MG63 (cell line): ENCODE measurements at regions not wholly inside any gene's neighbourhood (a gene's known extent, or its start where the extent isn't known, plus 50 kb on each side); places are given as distances from the start of the nearest gene placed in this dataset.
"Not testable (repeated sequence)": the region's sequence is repeated elsewhere in the genome, so short reads cannot be mapped to it uniquely, and the experiment has no call there.

Experiments
- DNase-seq: peaks from one replicate; pipeline ENCODE4 v3.0.0-alpha.2; 2020
- H3K27me3 ChIP-seq: fragments of 250-450 bp; sonication (Bioruptor Pico); 2 replicates; pipeline ENCODE4 v1.5.1; 2020; ENCODE audit warnings: mild to moderate bottlenecking, moderate library complexity
- H3K36me3 ChIP-seq: fragments of 250-450 bp; sonication (Bioruptor Pico); 2 replicates; pipeline ENCODE4 v1.5.1; 2020; ENCODE audit warnings: mild to moderate bottlenecking, moderate library complexity
- H3K4me3 ChIP-seq: fragments of 250-450 bp; sonication (Bioruptor Pico); 2 replicates; pipeline ENCODE4 v1.5.1; 2020; ENCODE audit warnings: mild to moderate bottlenecking, moderate library complexity
- H3K9me3 ChIP-seq: fragments of 250-450 bp; sonication (Bioruptor Pico); 2 replicates; pipeline ENCODE4 v1.5.1; 2020; ENCODE audit warnings: mild to moderate bottlenecking, moderate library complexity

DNA sequence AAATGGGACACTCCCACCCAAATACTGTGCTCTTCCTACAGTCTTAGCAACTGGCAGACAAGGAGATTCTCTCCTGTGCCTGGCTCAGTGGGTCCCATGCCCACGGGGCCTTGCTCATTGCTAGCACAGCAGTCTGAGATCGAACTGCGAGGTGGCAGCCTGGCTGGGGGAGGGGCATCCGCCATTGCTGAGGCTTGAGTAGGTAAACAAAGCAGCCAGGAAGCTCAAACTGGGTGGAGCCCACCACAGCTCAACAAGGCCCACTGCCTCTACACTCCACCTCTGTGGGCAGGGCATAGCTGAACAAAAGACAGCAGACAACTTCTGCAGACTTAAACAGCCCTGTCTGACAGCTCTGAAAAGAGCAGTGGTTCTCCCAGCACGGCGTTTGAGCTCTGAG, 174.8 kb downstream of the COL12A1 start:
- not testable (repeated sequence) for H3K36me3 ChIP-seq, DNase-seq, H3K27me3 ChIP-seq, H3K4me3 ChIP-seq, H3K9me3 ChIP-seq

DNA sequence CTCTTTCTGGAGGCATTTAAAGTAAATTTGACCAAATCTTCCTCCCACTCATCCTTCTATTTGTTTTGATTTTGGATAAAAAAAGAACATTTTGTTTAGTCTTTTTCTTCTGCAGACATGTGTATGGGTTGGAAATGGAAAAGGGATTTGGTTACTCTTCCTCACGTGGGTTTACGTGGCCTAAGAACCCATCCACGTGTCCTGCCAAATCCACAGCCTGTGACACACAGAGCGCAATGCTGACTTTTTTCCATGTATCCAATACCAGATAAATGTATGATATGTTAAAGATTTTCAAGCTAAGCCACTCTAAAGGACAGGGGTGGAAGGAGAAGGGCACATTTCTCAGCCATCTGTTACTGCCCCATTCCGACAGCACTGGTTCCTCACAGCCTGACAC, 176.5 kb downstream of the COL12A1 start:
- no peak for DNase-seq
- H3K27me3 ChIP-seq = no peaks in the 10 kb centered on the region

DNA sequence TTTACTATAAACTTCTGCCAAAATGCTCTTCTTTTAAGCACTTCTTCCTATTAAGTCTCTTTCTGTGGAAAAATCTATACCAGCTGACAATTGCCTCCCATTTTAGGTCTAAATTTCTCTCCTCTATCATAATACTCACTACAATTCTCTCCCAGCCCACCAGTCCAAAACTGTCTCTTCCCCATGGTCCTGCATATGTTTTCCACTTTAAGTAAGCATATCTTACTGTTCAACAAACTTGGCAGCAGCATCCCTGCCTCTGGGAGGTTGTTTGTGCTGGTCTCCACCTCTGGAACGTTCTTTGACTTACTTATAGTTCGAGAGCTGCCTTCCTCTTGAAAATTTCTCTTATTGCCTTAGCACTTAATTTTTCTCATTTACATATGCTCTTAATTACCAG, 180.5 kb downstream of the COL12A1 start:
- Histone ChIP-seq H3K27me3 (no peaks in the 10 kb centered on the region), H3K36me3 (no peaks in the 10 kb centered on the region), H3K9me3 (no peaks in the 10 kb centered on the region), H3K4me3 (no peak overlapping the region)
- no peak for DNase-seq

More for the DNA sequence above, 176.5 kb downstream of the COL12A1 start:
- Histone ChIP-seq H3K4me3 (no peak overlapping the region), H3K36me3 (no peaks in the 10 kb centered on the region), H3K9me3 (no peaks in the 10 kb centered on the region)

- no peaks in the 10 kb centered on the region for H3K36me3 ChIP-seq
- DNase-seq = no peak
- no peak overlapping the region for H3K4me3 ChIP-seq
- H3K9me3 ChIP-seq = no peaks in the 10 kb centered on the region
- no peaks in the 10 kb centered on the region for H3K27me3 ChIP-seq
These were observed 181.0 kb downstream of the COL12A1 start for GRCh38 chr6:75024828-75025227.

DNA sequence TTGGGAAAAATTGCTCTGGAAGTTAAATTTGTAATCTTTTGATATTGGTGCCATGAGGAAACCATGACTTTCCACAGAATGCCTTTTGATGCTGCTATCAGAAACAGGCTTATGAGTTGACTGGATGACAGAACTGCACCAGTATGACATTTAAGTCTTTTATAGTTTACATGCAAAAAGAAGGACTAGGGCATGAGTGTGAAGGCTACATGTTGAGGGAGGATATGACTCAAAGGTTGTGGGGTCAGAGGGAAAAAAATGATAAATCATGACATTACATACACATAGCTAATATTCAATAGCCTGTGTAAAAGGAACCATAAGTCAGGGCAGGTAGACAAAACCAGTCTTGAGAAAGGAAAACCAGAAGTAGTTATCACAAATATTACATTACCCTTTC, 182.2 kb downstream of the COL12A1 start:
- DNase-seq = no peak
- Histone ChIP-seq H3K9me3 (no peaks in the 10 kb centered on the region; the same call in 1 of the 2 replicates), H3K4me3 (no peak overlapping the region), H3K27me3 (no peaks in the 10 kb centered on the region), H3K36me3 (no peaks in the 10 kb centered on the region)

DNA sequence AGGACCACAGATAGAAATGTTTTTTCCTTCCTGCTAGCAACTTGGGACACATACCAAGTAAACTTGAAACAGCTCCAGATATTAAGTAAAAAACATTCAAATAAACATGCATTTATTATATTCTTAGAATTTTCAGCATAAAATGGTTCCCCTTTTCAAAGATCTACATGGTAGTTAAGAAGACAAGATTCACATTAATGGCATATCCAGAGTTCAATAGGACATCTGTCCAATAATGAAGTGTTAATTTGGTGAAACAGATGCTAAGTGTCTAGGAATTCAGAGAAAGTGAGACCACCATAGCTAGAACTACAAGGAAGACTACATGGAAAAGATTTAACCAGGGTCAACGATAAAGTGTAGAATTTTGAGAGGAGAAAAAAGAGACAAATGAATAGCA, 184.9 kb downstream of the COL12A1 start:
- no peak overlapping the region for H3K4me3 ChIP-seq
- peaks cover 2% of the 10 kb centered on the region; the same call in 1 of the 2 replicates for H3K9me3 ChIP-seq
- no peaks in the 10 kb centered on the region for H3K27me3 ChIP-seq
- no peaks in the 10 kb centered on the region for H3K36me3 ChIP-seq
- no peak for DNase-seq

- DNase-seq = no peak
- Histone ChIP-seq H3K9me3 (peaks cover 2% of the 10 kb centered on the region; the same call in 1 of the 2 replicates), H3K27me3 (no peaks in the 10 kb centered on the region), H3K36me3 (no peaks in the 10 kb centered on the region), H3K4me3 (no peak overlapping the region)
These were observed 185.5 kb downstream of the COL12A1 start for GRCh38 chr6:75020376-75020775.

GRCh38 chr6:75012018-75012417, 193.8 kb downstream of the COL12A1 start:
- H3K36me3 ChIP-seq = no peaks in the 10 kb centered on the region
- no peaks in the 10 kb centered on the region for H3K27me3 ChIP-seq
- 0 out of 2 replicates have a peak, but pooled peaks cover 4% of the 10 kb centered on the region for H3K9me3 ChIP-seq
- DNase-seq = no peak
- H3K4me3 ChIP-seq = no peak overlapping the region

DNA sequence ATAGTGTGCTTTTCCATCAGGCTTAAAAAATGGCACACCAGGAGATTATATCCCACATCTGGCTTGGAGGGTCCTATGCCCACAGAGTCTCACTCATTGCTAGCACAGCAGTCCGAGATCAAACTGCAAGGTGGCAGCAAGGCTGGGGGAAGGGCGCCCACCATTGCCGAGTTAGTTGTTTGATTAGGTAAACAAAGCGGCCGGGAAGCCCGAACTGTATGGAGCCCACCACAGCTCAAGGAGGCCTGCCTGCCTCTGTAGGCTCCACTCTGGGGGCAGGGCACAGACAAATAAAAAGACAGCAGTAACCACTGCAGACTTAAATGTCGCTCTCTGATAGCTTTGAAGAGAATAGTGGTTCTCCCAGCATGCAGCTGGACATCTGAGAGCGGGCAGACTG, 201.9 kb downstream of the COL12A1 start:
- DNase-seq, H3K27me3 ChIP-seq, H3K9me3 ChIP-seq, H3K4me3 ChIP-seq, H3K36me3 ChIP-seq: not testable (repeated sequence)

GRCh38 chr6:74997646-74998045, 208.2 kb downstream of the COL12A1 start:
- H3K27me3 ChIP-seq = no peaks in the 10 kb centered on the region
- no peak for DNase-seq
- H3K36me3 ChIP-seq = no peaks in the 10 kb centered on the region

GRCh38 chr6:74993136-74993535, 212.7 kb downstream of the COL12A1 start:
- no peak for DNase-seq
- H3K9me3 ChIP-seq = no peaks in the 10 kb centered on the region
- no peaks in the 10 kb centered on the region for H3K36me3 ChIP-seq
- no peak overlapping the region for H3K4me3 ChIP-seq
- no peaks in the 10 kb centered on the region for H3K27me3 ChIP-seq

More at GRCh38 chr6:74997646-74998045, 208.2 kb downstream of the COL12A1 start:
- Histone ChIP-seq H3K9me3 (no peaks in the 10 kb centered on the region), H3K4me3 (no peak overlapping the region)

GRCh38 chr6:74991573-74992332, 214.1 kb downstream of the COL12A1 start:
- Histone ChIP-seq H3K27me3 (no peaks in the 10 kb centered on the region), H3K36me3 (no peaks in the 10 kb centered on the region), H3K9me3 (no peaks in the 10 kb centered on the region; the same call in 1 of the 2 replicates), H3K4me3 (no peak overlapping the region)
- peak; percentile 52 for DNase-seq

GRCh38 chr6:74979065-74979766, 226.6 kb downstream of the COL12A1 start:
- no peaks in the 10 kb centered on the region for H3K36me3 ChIP-seq
- no peak overlapping the region for H3K4me3 ChIP-seq
- no peaks in the 10 kb centered on the region; the same call in 1 of the 2 replicates for H3K9me3 ChIP-seq
- H3K27me3 ChIP-seq = no peaks in the 10 kb centered on the region
- DNase-seq = no peak

- H3K9me3 ChIP-seq = no peaks in the 10 kb centered on the region; the same call in 1 of the 2 replicates
- DNase-seq = no peak
- H3K4me3 ChIP-seq = no peak overlapping the region
- H3K36me3 ChIP-seq = no peaks in the 10 kb centered on the region
- H3K27me3 ChIP-seq = no peaks in the 10 kb centered on the region
These were observed 229.2 kb downstream of the COL12A1 start for GRCh38 chr6:74976701-74977100.

GRCh38 chr6:74976026-74976425, 229.8 kb downstream of the COL12A1 start:
- Histone ChIP-seq H3K4me3 (no peak overlapping the region), H3K27me3 (no peaks in the 10 kb centered on the region), H3K36me3 (no peaks in the 10 kb centered on the region), H3K9me3 (no peaks in the 10 kb centered on the region; the same call in 1 of the 2 replicates)
- no peak for DNase-seq

GRCh38 chr6:74973591-74973990, 232.3 kb downstream of the COL12A1 start:
- Histone ChIP-seq H3K27me3 (no peaks in the 10 kb centered on the region), H3K9me3 (no peaks in the 10 kb centered on the region; the same call in 1 of the 2 replicates), H3K36me3 (no peaks in the 10 kb centered on the region), H3K4me3 (no peak overlapping the region)
- DNase-seq = no peak

DNA sequence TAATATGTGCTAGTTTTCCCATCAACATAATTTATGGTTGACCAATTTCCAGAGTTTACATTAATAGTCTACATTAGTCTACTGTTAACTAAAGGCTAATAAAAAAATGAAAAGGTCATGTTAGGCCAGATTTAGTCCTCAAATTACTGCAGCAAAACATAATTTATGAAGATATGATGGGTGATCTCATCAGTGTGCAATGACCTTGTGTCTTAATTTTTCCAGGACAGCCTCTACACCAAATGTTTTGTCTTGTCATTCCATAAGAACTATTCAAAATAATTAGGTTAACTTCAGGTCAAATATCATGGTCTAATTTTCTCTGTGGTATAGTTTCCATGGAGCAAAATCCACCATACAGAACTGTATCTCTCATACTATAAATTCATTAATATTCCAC, 234.2 kb downstream of the COL12A1 start:
- no peaks in the 10 kb centered on the region for H3K27me3 ChIP-seq
- H3K4me3 ChIP-seq = no peak overlapping the region
- H3K36me3 ChIP-seq = no peaks in the 10 kb centered on the region
- no peak for DNase-seq
- no peaks in the 10 kb centered on the region; the same call in 1 of the 2 replicates for H3K9me3 ChIP-seq
